CD14-positive monocyte (primary cell): ENCODE measurements at regions not wholly inside any gene's neighbourhood (a gene's known extent, or its start where the extent isn't known, plus 50 kb on each side); places are given as distances from the start of the nearest gene placed in this dataset.

Experiments
- DNase-seq, 3 donors: peaks; one replicate each; pipeline ENCODE4 v3.0.0-alpha.2; 2011 to 2022
- H2AFZ ChIP-seq: 2 replicates; pipeline ENCODE4 v1.6.0; 2012; ENCODE audit warnings: mild to moderate bottlenecking, low read depth, low read length, inconsistent platforms; ENCODE audit not compliant: insufficient read depth, poor library complexity, severe bottlenecking
- H3K27ac ChIP-seq, 2 donors: 1 replicate in 1 of 2; 2 replicates in 1 of 2; pipeline ENCODE4 v1.5.1; 2012 to 2013; ENCODE audit warnings: low read length in 2 of 2, control low read depth in 1 of 2, inconsistent platforms in 1 of 2, low read depth in 1 of 2, mild to moderate bottlenecking in 1 of 2
- H3K27me3 ChIP-seq, 2 donors: one replicate each; pipeline versions ENCODE4 v1.6.0 to v1.6.1; 2011 to 2013; ENCODE audit warnings: low read length in 2 of 2; ENCODE audit not compliant: control insufficient read depth in 2 of 2, insufficient read depth in 2 of 2
- H3K36me3 ChIP-seq, 2 donors: replicated peaks in 1 of 2; 1 replicate in 1 of 2; 2 replicates in 1 of 2; pipeline versions ENCODE4 v1.5.1 to v1.6.1; 2012 to 2013; ENCODE audit warnings: low read length in 2 of 2, control low read depth in 1 of 2, inconsistent platforms in 1 of 2, mild to moderate bottlenecking in 1 of 2; ENCODE audit not compliant: insufficient read depth in 2 of 2, control insufficient read depth in 1 of 2
- H3K4me1 ChIP-seq, 2 donors: 1 replicate in 1 of 2; 2 replicates in 1 of 2; pipeline versions ENCODE4 v1.5.1 to v1.6.1; 2012 to 2013; ENCODE audit warnings: low read length in 2 of 2, control low read depth in 1 of 2, inconsistent platforms in 1 of 2, mild to moderate bottlenecking in 1 of 2, moderate library complexity in 1 of 2; ENCODE audit not compliant: insufficient read depth in 2 of 2, control insufficient read depth in 1 of 2
- H3K4me2 ChIP-seq: replicated peaks from 2 replicates; pipeline ENCODE3; 2012; ENCODE audit warnings: low read length, moderate library complexity, mild to moderate bottlenecking; ENCODE audit not compliant: poor library complexity, severe bottlenecking; ENCODE audit errors: extremely low read depth
- H3K4me3 ChIP-seq, 3 experiments: fragments of 200-600 bp in 1 of 3; sonication (generic) in 1 of 3; replicated peaks in 1 of 3; 1 replicate in 2 of 3; 2 replicates in 1 of 3; pipeline ENCODE4 v1.5.1; 2011 to 2013; ENCODE audit warnings: low read length in 3 of 3, mild to moderate bottlenecking in 3 of 3, control low read depth in 2 of 3, low read depth in 2 of 3, inconsistent platforms in 1 of 3, moderate library complexity in 1 of 3
- H3K79me2 ChIP-seq: 2 replicates; pipeline ENCODE4 v1.6.0; 2012; ENCODE audit warnings: mild to moderate bottlenecking, control low read depth, inconsistent platforms, low read length, moderate library complexity; ENCODE audit not compliant: insufficient read depth
- H3K9ac ChIP-seq: 2 replicates; pipeline ENCODE4 v1.6.0; 2017; ENCODE audit warnings: low read length, mild to moderate bottlenecking; ENCODE audit not compliant: insufficient read depth, poor library complexity, severe bottlenecking
- H3K9me3 ChIP-seq, 2 donors: replicated peaks in 1 of 2; 1 replicate in 1 of 2; 2 replicates in 1 of 2; pipeline versions ENCODE4 v1.5.1 to v1.6.1; 2012 to 2013; ENCODE audit warnings: low read length in 2 of 2, control low read depth in 1 of 2; ENCODE audit not compliant: control insufficient read depth in 1 of 2, insufficient read depth in 1 of 2
- H4K20me1 ChIP-seq: 2 replicates; pipeline ENCODE4 v1.6.0; 2012; ENCODE audit warnings: mild to moderate bottlenecking, low read length, control low read depth, moderate library complexity; ENCODE audit not compliant: insufficient read depth
- H3K27ac Mint-ChIP-seq, 7 donors: one replicate each; pipeline ENCODE4 v1.8.0; 2020; ENCODE audit warnings: mild to moderate bottlenecking in 7 of 7, mixed read lengths in 7 of 7, moderate library complexity in 6 of 7, inconsistent platforms in 2 of 7
- H3K27me3 Mint-ChIP-seq, 3 donors: one replicate each; pipeline ENCODE4 v1.8.0; 2021 to 2022; ENCODE audit warnings: low read depth in 3 of 3, mild to moderate bottlenecking in 3 of 3, mixed read lengths in 3 of 3, moderate library complexity in 3 of 3, inconsistent platforms in 1 of 3
- H3K36me3 Mint-ChIP-seq, 2 donors: one replicate each; pipeline ENCODE4 v1.8.0; 2020; ENCODE audit warnings: mixed read lengths in 2 of 2, inconsistent platforms in 1 of 2, mild to moderate bottlenecking in 1 of 2
- H3K4me1 Mint-ChIP-seq: one replicate; pipeline ENCODE4 v1.8.0; 2020; ENCODE audit warnings: mild to moderate bottlenecking, mixed read lengths
- H3K4me3 Mint-ChIP-seq, 2 donors: one replicate each; pipeline ENCODE4 v1.8.0; 2020; ENCODE audit warnings: mild to moderate bottlenecking in 2 of 2, mixed read lengths in 2 of 2, moderate library complexity in 1 of 2
- H3K9me3 Mint-ChIP-seq, 7 donors: one replicate each; pipeline ENCODE4 v1.8.0; 2020 to 2022; ENCODE audit warnings: mixed read lengths in 7 of 7, mild to moderate bottlenecking in 6 of 7, moderate library complexity in 6 of 7, inconsistent platforms in 2 of 7
- CTCF ChIP-seq: fragments of 200-600 bp; IDR thresholded peaks from one replicate; pipeline ENCODE4 v1.8.0; 2022; ENCODE audit warnings: antibody characterized with exemption, mild to moderate bottlenecking
- WGBS: methylation state at CpG from one replicate; pipeline ENCODE4 v1.1.5; 2013; ENCODE audit warnings: missing lambda C conversion rate; ENCODE audit not compliant: insufficient coverage; 5-methylcytosine and 5-hydroxymethylcytosine counted together
- intact Hi-C, 2 donors: fragments of 100-400 bp; cut with micrococcal nuclease; formaldehyde crosslinking; loops; one replicate each; pipeline versions ENCODE4 v1.15.0 to v1.15.1; 2023

GRCh38 chr15:47377465-47377864, 339.8 kb upstream of the SEMA6D start:
- no peak overlapping the region for H3K4me2 ChIP-seq
- no CpG with 5 or more reads among the region's 2 CpGs for WGBS

GRCh38 chr15:47378527-47378926, 338.8 kb upstream of the SEMA6D start:
- no peak overlapping the region for H3K27ac ChIP-seq
- no peak for TF ChIP-seq CTCF
- peaks cover 0 to 4% (median 2%) of the 10 kb centered on the region in 7 donors for H3K9me3 Mint-ChIP-seq
- no peak overlapping the region for H3K4me2 ChIP-seq
- intact Hi-C loops, result no loop called here
- H3K9me3 ChIP-seq, result no peaks in the 10 kb centered on the region
- H3K36me3 ChIP-seq, result no peaks in the 10 kb centered on the region
- WGBS, result no CpG with 5 or more reads among the region's 2 CpGs
- no peak overlapping the region for H3K4me3 ChIP-seq
- H3K36me3 Mint-ChIP-seq, result no peaks in the 10 kb centered on the region
- H3K27me3 ChIP-seq, result no peaks in the 10 kb centered on the region
- H3K4me3 Mint-ChIP-seq, result no peak overlapping the region
- H3K27me3 Mint-ChIP-seq, result peaks cover 0 to 3% (median 2%) of the 10 kb centered on the region in 3 donors
- no peak overlapping the region for H2AFZ ChIP-seq
- H3K4me1 Mint-ChIP-seq, result no peaks in the 10 kb centered on the region
- no peaks in the 10 kb centered on the region for H4K20me1 ChIP-seq
- no peaks in the 10 kb centered on the region for H3K4me1 ChIP-seq
- H3K27ac Mint-ChIP-seq, result no peak overlapping the region
- H3K9ac ChIP-seq, result no peak overlapping the region
- DNase-seq, result no peak
- H3K79me2 ChIP-seq, result no peaks in the 10 kb centered on the region

More at GRCh38 chr15:47377465-47377864, 339.8 kb upstream of the SEMA6D start:
- no peak for TF ChIP-seq CTCF
- H3K4me1 ChIP-seq, result no peaks in the 10 kb centered on the region
- peaks cover 0 to 2% (median 2%) of the 10 kb centered on the region in 3 donors for H3K27me3 Mint-ChIP-seq
- H3K4me3 ChIP-seq, result no peak overlapping the region
- H3K9me3 ChIP-seq, result no peaks in the 10 kb centered on the region
- H3K27ac Mint-ChIP-seq, result no peak overlapping the region
- no peak overlapping the region for H3K27ac ChIP-seq
- no peaks in the 10 kb centered on the region for H3K27me3 ChIP-seq
- no peak for DNase-seq
- H3K9me3 Mint-ChIP-seq, result peaks cover 0 to 4% (median 2%) of the 10 kb centered on the region in 7 donors
- H3K36me3 Mint-ChIP-seq, result no peaks in the 10 kb centered on the region
- no peak overlapping the region for H3K4me3 Mint-ChIP-seq
- intact Hi-C loops, result no loop called here
- H3K4me1 Mint-ChIP-seq, result no peaks in the 10 kb centered on the region
- H2AFZ ChIP-seq, result no peak overlapping the region
- H3K36me3 ChIP-seq, result no peaks in the 10 kb centered on the region
- no peak overlapping the region for H3K9ac ChIP-seq
- H4K20me1 ChIP-seq, result no peaks in the 10 kb centered on the region
- no peaks in the 10 kb centered on the region for H3K79me2 ChIP-seq
